UCSD-AML1 (cell line): ENCODE measurements at regions not wholly inside any gene's neighbourhood (a gene's known extent, or its start where the extent isn't known, plus 50 kb on each side); places are given as distances from the start of the nearest gene placed in this dataset.
"Not testable (repeated sequence)": the region's sequence is repeated elsewhere in the genome, so short reads cannot be mapped to it uniquely, and the experiment has no call there.

Experiments used
- DNase-seq: peaks from one replicate; lab custom pipeline; 2025; ENCODE audit not compliant: unreplicated experiment; lab: John Stamatoyannopoulos, UW

DNA sequence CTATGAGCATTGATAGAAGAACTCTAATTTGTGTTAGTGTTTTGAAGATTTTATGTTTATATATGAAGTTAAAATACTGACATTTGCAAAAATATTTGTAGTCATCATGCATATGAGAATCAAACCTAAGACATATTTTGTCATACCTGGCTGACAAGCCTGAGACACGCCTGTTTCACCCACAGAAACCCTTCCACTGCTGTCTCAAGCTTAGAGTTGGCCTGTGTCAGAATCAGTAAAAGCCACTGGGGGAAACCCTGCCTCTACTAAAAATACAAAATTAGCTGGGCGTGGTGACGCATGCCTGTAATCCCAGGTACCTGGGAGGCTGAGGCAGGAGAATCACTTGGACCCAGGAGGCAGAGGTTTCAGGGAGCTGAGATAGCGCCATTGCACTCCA lies 218.0 kb upstream of the C1QTNF3 start:
- DNase-seq, result not testable (repeated sequence)

- DNase-seq, result not testable (repeated sequence)
These were observed 223.1 kb upstream of the C1QTNF3 start for GRCh38 chr5:34266151-34266550.

- DNase-seq, result not testable (repeated sequence)
These were observed 253.7 kb upstream of the C1QTNF3 start for GRCh38 chr5:34296759-34297158.

GRCh38 chr5:34329201-34329600 lies 286.2 kb upstream of the C1QTNF3 start:
- DNase-seq, result not testable (repeated sequence)

GRCh38 chr5:34329611-34330108 lies 286.6 kb upstream of the C1QTNF3 start:
- not testable (repeated sequence) for DNase-seq

DNA sequence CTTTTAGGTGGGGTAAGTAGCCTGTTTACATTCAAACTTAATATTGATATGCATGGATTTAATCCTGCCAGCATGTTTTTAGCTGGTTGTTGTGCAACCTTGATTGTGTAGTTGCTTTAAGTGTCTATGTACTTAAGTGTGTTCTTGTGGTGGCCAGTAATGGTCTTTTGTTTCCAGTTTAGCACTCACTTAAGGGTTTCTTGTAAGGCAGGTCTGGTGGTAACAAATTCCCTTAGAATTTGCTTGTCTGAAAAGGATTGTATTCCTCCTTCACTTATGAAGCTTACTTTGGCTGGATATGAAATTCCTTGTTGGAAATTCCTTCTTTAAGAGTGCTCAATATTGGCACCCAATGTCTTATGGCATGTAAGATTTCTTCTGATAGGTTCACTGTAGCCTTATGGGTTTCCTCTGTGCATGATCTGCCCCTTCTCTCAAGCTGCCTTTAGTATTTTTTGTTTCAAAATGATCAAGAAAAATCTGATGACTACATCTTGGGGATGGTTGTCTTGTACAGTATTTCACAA lies 289.0 kb upstream of the C1QTNF3 start:
- DNase-seq, result not testable (repeated sequence)

DNA sequence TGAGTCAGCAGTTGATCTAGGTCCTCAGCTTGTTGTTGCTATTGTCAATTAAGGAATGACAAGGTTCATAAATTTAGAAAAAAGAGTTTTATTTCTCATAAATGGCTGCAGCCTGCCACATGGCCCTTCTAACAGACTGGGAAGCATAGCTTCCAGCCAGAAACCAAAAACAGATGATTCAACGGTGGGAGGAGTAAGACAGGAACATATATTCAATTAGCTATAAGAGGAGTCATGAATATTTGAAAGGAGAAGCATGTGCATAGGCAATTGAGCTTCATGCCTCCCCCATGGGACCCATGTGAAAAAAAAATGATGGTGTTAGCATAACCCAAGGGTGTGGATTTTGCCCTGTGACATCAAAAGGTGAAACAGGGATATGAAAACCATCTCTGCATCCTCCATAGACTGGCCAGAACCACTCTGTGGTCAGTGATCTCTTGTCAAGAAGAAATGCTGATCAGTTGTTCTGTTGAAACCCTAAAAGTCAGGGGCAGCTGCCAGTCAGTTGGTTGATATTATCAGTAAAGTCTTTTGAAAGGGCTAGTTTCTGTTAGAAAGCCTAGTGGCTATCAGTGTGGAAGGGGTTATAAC lies 296.5 kb upstream of the C1QTNF3 start:
- not testable (repeated sequence) for DNase-seq

GRCh38 chr5:34354440-34354839 lies 301.7 kb upstream of the RAI14 start:
- DNase-seq, result not testable (repeated sequence)

DNA sequence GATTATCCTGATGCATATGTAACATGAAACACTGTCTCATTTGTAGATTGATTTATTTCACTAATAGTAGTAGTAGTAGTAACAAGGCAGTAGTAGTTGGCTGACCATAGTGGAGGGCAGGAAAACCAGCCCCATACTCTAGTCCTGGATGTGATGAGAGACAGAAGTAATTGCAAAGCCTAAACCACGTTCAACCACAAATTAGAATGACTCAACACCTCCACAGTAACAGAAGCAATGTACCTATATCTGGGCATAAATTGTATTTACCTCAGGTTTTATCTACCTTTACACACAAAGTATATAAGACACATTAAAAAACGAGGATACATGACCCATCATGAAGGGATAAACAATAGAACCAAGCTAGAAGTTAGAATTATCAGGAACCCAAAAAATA lies 284.7 kb upstream of the RAI14 start:
- DNase-seq, result not testable (repeated sequence)

- not testable (repeated sequence) for DNase-seq
These were observed 284.3 kb upstream of the RAI14 start for GRCh38 chr5:34371817-34372216.

DNA sequence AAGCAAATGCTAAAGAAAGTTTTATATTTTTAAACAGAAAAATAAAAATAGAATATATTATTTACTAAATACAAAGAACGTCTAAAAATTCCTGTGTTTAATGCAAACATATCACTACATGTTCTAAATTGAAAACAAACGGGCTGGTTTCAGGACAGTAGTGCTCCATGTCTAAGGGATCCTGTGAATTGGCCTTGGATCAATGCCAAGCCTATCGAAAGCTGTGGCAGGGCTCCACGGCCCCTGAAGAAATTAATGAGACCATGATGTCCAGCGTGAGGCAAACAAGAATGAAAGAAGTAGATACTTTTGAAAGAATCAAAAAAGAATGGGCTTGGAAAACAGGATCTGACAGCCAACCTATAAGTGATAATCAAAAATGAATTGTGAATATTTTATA lies 283.4 kb upstream of the RAI14 start:
- DNase-seq, result not testable (repeated sequence)

GRCh38 chr5:34377651-34378050 lies 278.5 kb upstream of the RAI14 start:
- not testable (repeated sequence) for DNase-seq

GRCh38 chr5:34378498-34378897 lies 277.6 kb upstream of the RAI14 start:
- not testable (repeated sequence) for DNase-seq

DNA sequence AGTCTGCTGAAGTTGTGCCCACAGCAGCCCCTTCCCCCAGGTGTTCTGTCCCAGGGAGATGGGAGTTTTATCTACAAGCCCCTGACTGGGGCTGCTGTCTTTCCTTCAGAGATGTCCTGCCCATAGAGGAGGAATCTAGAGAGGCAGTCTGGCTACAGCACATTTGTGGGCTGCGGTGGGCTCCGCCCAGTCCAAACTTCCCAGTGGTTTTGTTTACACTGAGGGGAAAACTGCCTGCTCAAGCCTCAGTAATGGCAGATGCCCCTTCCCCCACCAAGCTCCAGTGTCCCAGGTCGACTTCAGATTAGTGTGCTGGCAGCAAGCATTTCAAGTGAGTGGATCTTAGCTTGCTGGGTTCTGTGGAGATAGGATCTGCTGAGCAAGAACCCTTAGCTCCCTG lies 267.4 kb upstream of the RAI14 start:
- not testable (repeated sequence) for DNase-seq

- no peak for DNase-seq
These were observed 246.8 kb upstream of the RAI14 start for GRCh38 chr5:34409373-34409772.

DNA sequence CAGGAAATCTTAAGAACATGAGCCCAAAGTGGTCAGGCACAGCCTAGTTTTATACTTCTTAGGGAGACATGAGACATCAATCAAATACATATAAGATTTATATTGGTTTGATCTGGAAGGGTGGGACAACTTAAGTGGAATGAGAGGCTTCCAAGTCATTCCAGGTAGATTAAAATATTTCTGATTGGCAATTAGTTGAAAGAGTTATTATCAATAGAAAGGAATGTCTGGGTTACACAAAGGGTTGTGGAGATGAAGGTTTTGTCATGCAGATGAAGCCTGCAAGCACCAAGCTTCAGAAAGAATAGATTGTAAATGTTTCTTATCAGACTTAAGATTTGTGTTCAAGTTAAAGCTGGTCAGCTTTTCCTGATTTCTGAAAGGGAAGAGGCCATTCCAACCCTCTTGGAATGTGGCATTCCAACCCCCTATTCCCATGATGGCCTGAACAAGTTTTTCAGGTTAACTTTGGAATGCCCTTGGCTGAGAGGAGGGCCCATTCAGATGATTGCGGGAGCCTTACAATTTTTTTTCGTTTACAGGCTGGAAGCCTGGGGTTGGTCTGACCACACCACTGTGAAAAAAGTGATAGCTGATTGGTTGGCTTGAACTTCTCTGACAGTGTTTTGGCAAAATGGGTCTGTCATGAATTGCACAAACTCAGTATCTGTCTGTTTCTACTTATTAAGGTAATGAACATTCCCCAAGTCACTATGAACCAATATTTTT lies 245.6 kb upstream of the RAI14 start:
- DNase-seq, result no peak

DNA sequence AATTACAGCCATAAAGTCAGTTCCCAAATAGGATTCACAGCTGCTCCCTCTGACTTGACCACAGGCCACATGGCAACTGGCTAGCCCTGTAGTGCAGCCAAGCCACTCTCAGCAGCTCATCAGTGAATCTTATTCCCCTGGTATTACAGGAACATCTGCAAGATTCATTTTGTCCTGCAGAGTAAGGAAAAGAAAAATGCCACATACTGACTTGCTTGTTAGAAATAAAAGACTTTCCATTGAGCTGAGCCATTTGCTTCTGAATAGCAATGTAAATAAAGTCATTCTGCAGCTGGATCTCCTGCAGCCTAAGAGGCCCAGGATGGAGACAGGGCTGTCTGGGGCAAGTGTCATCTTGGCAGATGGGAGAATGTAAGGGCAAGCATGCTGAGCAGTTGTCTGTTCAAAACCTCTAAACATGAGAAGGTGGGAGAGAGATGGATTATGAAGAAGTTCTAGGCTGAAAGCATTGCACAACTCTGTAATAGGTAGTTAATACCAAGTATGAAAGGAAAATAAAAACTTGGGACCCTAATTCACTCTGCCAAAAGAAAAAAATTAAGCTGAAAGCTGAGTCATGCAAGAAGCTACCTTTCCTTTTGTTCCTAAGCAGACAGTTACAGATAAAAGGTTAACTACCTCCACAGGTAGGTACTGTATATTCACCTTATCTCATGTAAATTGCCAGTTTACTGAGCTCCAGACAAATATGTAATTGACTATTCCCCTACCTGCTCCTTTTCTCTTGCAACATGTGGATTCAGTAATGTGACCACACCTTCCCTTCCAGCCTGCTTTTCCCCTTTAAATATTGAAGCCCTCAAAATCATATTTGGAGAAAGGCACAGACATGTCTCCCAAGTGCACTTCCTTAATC lies 244.4 kb upstream of the RAI14 start:
- DNase-seq, result no peak

DNA sequence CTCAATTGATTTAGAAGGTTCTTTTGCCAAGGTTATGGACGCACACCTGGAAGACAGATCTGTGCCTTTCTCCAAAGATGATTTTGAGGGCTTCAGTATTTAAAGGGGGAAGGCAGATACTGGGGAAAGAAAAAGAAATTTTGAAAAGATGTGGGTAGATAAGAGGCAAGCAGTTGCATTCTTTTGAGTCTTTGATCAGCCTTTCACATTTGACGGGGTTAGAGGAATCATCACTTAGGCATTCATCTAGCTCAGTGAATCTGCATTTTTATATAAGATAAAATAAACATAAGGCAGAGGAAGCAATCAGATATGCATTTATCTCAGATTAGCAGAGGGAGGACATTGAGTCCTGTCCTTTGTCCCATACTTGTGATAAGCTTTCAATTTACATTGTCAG lies 243.4 kb upstream of the RAI14 start:
- DNase-seq, result no peak

DNA sequence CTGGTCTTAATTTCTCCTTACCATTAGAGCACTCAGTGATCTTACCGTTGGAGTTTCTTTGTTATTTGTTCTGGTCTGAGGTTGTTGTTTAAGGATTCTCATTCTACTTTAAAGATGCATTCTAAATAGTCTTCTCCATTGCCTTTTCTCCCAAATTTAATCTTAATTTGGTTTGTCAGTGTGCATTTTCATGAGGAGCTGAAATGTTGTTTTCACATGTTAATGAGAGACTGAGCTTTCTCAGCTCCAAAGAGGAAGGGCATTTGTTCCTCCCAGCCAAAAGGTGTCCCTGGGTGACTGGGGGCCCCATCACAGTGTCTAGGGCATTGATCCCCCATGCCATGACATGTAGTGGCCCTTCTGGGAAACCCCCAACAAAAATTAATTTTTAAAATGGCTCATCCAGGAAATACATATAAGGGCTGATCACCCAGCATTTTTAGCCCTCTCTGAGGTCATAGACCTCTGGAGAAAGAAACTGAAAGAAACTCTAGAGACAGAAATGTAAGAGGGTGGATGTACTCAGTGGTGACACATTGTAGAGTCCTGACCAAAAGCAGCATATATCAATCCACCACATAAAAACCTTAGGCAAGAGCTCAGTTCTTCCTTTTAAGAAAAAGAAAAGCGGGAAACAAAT lies 240.4 kb upstream of the RAI14 start:
- no peak for DNase-seq

- no peak for DNase-seq
These were observed 239.6 kb upstream of the RAI14 start for GRCh38 chr5:34416501-34417008.

DNA sequence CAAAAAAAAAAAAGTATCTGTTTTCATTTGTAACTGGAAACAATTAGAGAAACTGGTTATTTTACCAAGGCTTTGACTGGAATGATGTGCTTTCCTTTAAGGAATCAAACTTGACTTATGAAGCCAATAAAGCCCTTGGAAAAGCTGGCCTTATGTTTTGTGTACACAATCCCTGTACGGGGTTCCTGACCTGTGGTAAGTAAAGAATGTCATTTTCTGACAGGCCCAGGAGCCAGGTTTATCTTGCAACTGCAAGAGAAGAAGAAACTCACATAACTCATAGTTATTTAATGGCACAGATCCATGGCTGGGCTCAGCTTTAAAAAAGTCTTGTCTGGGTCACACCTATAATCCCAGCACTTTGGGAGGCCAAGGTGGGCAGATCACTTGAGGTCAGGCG lies 235.9 kb upstream of the RAI14 start:
- DNase-seq, result not testable (repeated sequence)
